Loucy (cell line): ENCODE measurements at regions not wholly inside any gene's neighbourhood (a gene's known extent, or its start where the extent isn't known, plus 50 kb on each side); places are given as distances from the start of the nearest gene placed in this dataset.

Source experiments
- H2AFZ ChIP-seq: fragments of 200-600 bp; sonication (generic); 2 replicates; pipeline ENCODE4 v1.6.0; 2016; ENCODE audit warnings: antibody characterized with exemption, mild to moderate bottlenecking, low read length, moderate library complexity
- H3F3A ChIP-seq: fragments of 200-600 bp; 2 replicates; pipeline ENCODE4 v1.6.0; 2016; ENCODE audit warnings: antibody characterized with exemption, low read depth, mild to moderate bottlenecking
- H3K27me3 ChIP-seq: fragments of 200-600 bp; sonication (generic); 2 replicates; pipeline ENCODE4 v1.6.1; 2014; ENCODE audit warnings: low read length, mild to moderate bottlenecking; ENCODE audit not compliant: insufficient read depth, poor library complexity, severe bottlenecking
- H3K36me3 ChIP-seq: fragments of 200-600 bp; sonication (generic); 2 replicates; pipeline ENCODE4 v1.6.1; 2016; ENCODE audit warnings: low read length; ENCODE audit not compliant: insufficient read depth
- H3K4me1 ChIP-seq: fragments of 200-600 bp; sonication (generic); 2 replicates; pipeline ENCODE4 v1.5.1; 2014; ENCODE audit warnings: low read length, mild to moderate bottlenecking; ENCODE audit not compliant: insufficient read depth, poor library complexity, severe bottlenecking
- H3K4me2 ChIP-seq: fragments of 200-600 bp; sonication (generic); 2 replicates; pipeline ENCODE4 v1.6.0; 2014; ENCODE audit warnings: antibody characterized with exemption, low read length, low read depth, mild to moderate bottlenecking; ENCODE audit not compliant: poor library complexity, severe bottlenecking
- H3K4me3 ChIP-seq: fragments of 200-600 bp; sonication (generic); 2 replicates; pipeline ENCODE4 v1.5.1; 2014; ENCODE audit warnings: low read length, mild to moderate bottlenecking, mixed read lengths; ENCODE audit not compliant: poor library complexity, severe bottlenecking
- H3K79me2 ChIP-seq: fragments of 200-600 bp; sonication (generic); 2 replicates; pipeline ENCODE4 v1.6.1; 2014; ENCODE audit warnings: low read length; ENCODE audit not compliant: insufficient read depth
- H3K9ac ChIP-seq: fragments of 200-600 bp; sonication (generic); 2 replicates; pipeline ENCODE4 v1.6.0; 2014; ENCODE audit warnings: mild to moderate bottlenecking, low read depth, low read length, moderate library complexity; ENCODE audit not compliant: poor library complexity, severe bottlenecking
- H3K9me2 ChIP-seq: fragments of 200-600 bp; sonication (generic); replicated peaks from 2 replicates; pipeline ENCODE4 v1.6.1; 2016; ENCODE audit warnings: low read depth, low read length, mixed read lengths
- H3K9me3 ChIP-seq: fragments of 200-600 bp; sonication (generic); 2 replicates; pipeline ENCODE4 v1.6.1; 2014; ENCODE audit warnings: mild to moderate bottlenecking, antibody characterized with exemption, low read length, low read depth; ENCODE audit not compliant: insufficient read depth
- H4K20me1 ChIP-seq: fragments of 200-600 bp; sonication (generic); 2 replicates; pipeline ENCODE4 v1.6.0; 2014; ENCODE audit warnings: antibody characterized with exemption, low read length, mild to moderate bottlenecking; ENCODE audit not compliant: insufficient read depth, poor library complexity, severe bottlenecking
- CTCF ChIP-seq: fragments of 200-600 bp; sonication (generic); conservative IDR thresholded peaks from 2 replicates; pipeline ENCODE4 v1.5.1; 2014; ENCODE audit warnings: mild to moderate bottlenecking, antibody characterized with exemption, low read length
- EZH2phosphoT487 ChIP-seq: fragments of 200-600 bp; IDR thresholded peaks from 2 replicates; pipeline ENCODE4 v1.6.1; 2018; ENCODE audit warnings: antibody characterized with exemption, mild to moderate bottlenecking, moderate library complexity, borderline replicate concordance

GRCh38 chr2:217065012-217065290, 205.1 kb upstream of the TNP1 start:
- no peaks in the 10 kb centered on the region for H3K4me1 ChIP-seq
- no peaks in the 10 kb centered on the region for H3K9me2 ChIP-seq
- no peak overlapping the region for H3K4me3 ChIP-seq
- H4K20me1 ChIP-seq: no peaks in the 10 kb centered on the region
- H3K36me3 ChIP-seq: no peaks in the 10 kb centered on the region
- no peaks in the 10 kb centered on the region for H3K79me2 ChIP-seq
- H3F3A ChIP-seq: no peaks in the 10 kb centered on the region
- no peaks in the 10 kb centered on the region; the same call in 1 of the 2 replicates for H3K9me3 ChIP-seq
- H3K4me2 ChIP-seq: no peak overlapping the region
- H2AFZ ChIP-seq: no peak overlapping the region
- TF ChIP-seq CTCF (no peak), EZH2phosphoT487 (no peak)
- no peaks in the 10 kb centered on the region for H3K27me3 ChIP-seq
- H3K9ac ChIP-seq: no peak overlapping the region

- H3K4me2 ChIP-seq: no peak overlapping the region
Measured at GRCh38 chr2:217064234-217065011, 204.6 kb upstream of the TNP1 start.

GRCh38 chr2:217063238-217063755, 203.4 kb upstream of the TNP1 start:
- TF ChIP-seq CTCF: no peak
- no peak for TF ChIP-seq EZH2phosphoT487
- Histone ChIP-seq H4K20me1 (no peaks in the 10 kb centered on the region), H2AFZ (no peak overlapping the region), H3K4me3 (no peak overlapping the region), H3K4me1 (no peaks in the 10 kb centered on the region), H3K9me2 (no peaks in the 10 kb centered on the region), H3K4me2 (no peak overlapping the region), H3K79me2 (no peaks in the 10 kb centered on the region), H3K9me3 (no peaks in the 10 kb centered on the region; the same call in 1 of the 2 replicates), H3K9ac (no peak overlapping the region), H3K27me3 (no peaks in the 10 kb centered on the region), H3F3A (no peaks in the 10 kb centered on the region), H3K36me3 (no peaks in the 10 kb centered on the region)

More at GRCh38 chr2:217064234-217065011, 204.6 kb upstream of the TNP1 start:
- Histone ChIP-seq H3K9me3 (no peaks in the 10 kb centered on the region; the same call in 1 of the 2 replicates), H3K9ac (no peak overlapping the region), H3K79me2 (no peaks in the 10 kb centered on the region), H2AFZ (no peak overlapping the region), H4K20me1 (no peaks in the 10 kb centered on the region), H3K4me1 (no peaks in the 10 kb centered on the region), H3F3A (no peaks in the 10 kb centered on the region), H3K9me2 (no peaks in the 10 kb centered on the region), H3K4me3 (no peak overlapping the region), H3K36me3 (no peaks in the 10 kb centered on the region), H3K27me3 (no peaks in the 10 kb centered on the region)
- TF ChIP-seq EZH2phosphoT487 (no peak), CTCF (no peak)
